Endodermal cell (in vitro differentiated cells): ENCODE measurements at regions not wholly inside any gene's neighbourhood (a gene's known extent, or its start where the extent isn't known, plus 50 kb on each side); places are given as distances from the start of the nearest gene placed in this dataset.

Experiments used
- DNase-seq: peaks from one replicate; pipeline ENCODE4 v3.0.0-alpha.2; 2017
- H3K27ac ChIP-seq: 2 replicates; pipeline ENCODE4 v1.5.1; 2013; ENCODE audit warnings: mild to moderate bottlenecking, low read depth, low read length, moderate library complexity
- H3K27me3 ChIP-seq: 2 replicates; pipeline ENCODE4 v1.6.1; 2013; ENCODE audit warnings: mild to moderate bottlenecking, low read length, moderate library complexity; ENCODE audit not compliant: insufficient read depth, control insufficient read depth, poor library complexity, severe bottlenecking
- H3K36me3 ChIP-seq: 2 replicates; pipeline ENCODE4 v1.7.0; 2013; ENCODE audit warnings: mild to moderate bottlenecking, low read length, moderate library complexity; ENCODE audit not compliant: control insufficient read depth, insufficient read depth
- H3K4me1 ChIP-seq: one replicate; pipeline ENCODE4 v1.7.0; 2013; ENCODE audit warnings: low read length; ENCODE audit not compliant: control insufficient read depth, insufficient read depth
- H3K4me3 ChIP-seq: 2 replicates; pipeline ENCODE4 v1.5.1; 2013; ENCODE audit warnings: mild to moderate bottlenecking, low read length, moderate library complexity
- H3K9ac ChIP-seq: 2 replicates; pipeline ENCODE4 v1.6.1; 2013; ENCODE audit warnings: mild to moderate bottlenecking, low read length, moderate library complexity; ENCODE audit not compliant: poor library complexity, severe bottlenecking; ENCODE audit errors: extremely low read depth
- H3K9me3 ChIP-seq: 2 replicates; pipeline ENCODE4 v1.6.1; 2013; ENCODE audit warnings: mild to moderate bottlenecking, low read length, moderate library complexity; ENCODE audit not compliant: control insufficient read depth
- H3K27ac Mint-ChIP-seq: 2 replicates; pipeline ENCODE4 v1.8.0; 2020; ENCODE audit warnings: mixed read lengths
- H3K27me3 Mint-ChIP-seq: 2 replicates; pipeline ENCODE4 v1.8.0; 2021; ENCODE audit warnings: mild to moderate bottlenecking, mixed read lengths; ENCODE audit not compliant: insufficient read depth
- H3K36me3 Mint-ChIP-seq: 2 replicates; pipeline ENCODE4 v1.8.0; 2020; ENCODE audit warnings: low read depth, mixed read lengths
- H3K4me1 Mint-ChIP-seq: 2 replicates; pipeline ENCODE4 v1.8.0; 2020; ENCODE audit warnings: mixed read lengths
- H3K4me3 Mint-ChIP-seq: 2 replicates; pipeline ENCODE4 v1.8.0; 2020; ENCODE audit warnings: mild to moderate bottlenecking, moderate library complexity, mixed read lengths
- H3K9me3 Mint-ChIP-seq: 2 replicates; pipeline ENCODE4 v1.8.0; 2020; ENCODE audit warnings: mild to moderate bottlenecking, mixed read lengths
- WGBS, 2 experiments: methylation state at CpG; one replicate each; pipeline versions ENCODE4 v1.1.5 to v1.1.7; 2013; ENCODE audit warnings: missing lambda C conversion rate in 2 of 2, mixed read lengths in 1 of 2; ENCODE audit not compliant: insufficient coverage in 1 of 2, insufficient read length in 1 of 2; 5-methylcytosine and 5-hydroxymethylcytosine counted together
- TF ChIP-seq, protein P1 (sequence below): fragments of 200-600 bp; sonication (generic); conservative IDR thresholded peaks from 2 replicates; pipeline ENCODE4 v1.5.0; 2021; ENCODE audit warnings: antibody characterized with exemption, mild to moderate bottlenecking

DNA sequence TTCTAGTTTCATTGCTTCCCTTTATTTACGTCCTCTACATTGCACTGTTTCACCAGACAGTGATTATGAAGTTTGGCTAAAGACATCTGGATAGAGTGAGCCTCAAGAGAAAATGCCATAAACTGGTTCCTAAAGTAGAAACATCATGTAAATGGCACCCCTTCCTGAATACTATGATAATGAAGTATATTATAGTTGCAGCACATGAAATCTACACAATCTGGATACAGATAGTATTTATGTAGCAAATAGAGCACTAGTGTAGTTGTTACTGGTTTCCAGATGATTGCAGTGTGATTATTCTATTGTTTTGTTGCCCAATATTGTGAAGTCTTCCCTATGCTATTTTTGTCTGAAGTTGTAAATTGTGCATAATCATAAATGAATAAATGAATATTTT is 2786.9 kb upstream of the PCDH20 start:
- Mint-ChIP-seq H3K4me3 (no peak overlapping the region), H3K36me3 (no peaks in the 10 kb centered on the region)

DNA sequence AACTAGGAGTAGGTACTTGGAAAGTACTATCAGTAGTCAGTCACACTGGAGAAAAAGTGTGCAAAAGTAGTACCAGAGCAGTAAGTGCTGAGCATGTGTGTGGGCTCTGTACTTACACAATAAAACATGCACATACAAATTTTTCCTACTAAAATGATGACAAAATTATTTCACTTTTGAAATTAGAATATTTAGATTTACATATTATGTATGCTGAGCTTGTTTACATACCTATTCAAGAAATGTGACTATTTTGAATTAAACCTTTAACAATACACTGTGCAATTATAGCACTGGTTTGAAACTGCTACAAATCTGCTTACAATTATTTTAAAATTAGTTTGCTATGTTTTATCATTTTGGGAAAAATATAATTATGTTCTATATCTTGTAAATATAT is 2781.6 kb upstream of the PCDH20 start:
- DNase-seq = no peak
- no peaks in the 10 kb centered on the region for H3K36me3 ChIP-seq
- H3K4me3 ChIP-seq = no peak overlapping the region
- H3K9me3 Mint-ChIP-seq = no peaks in the 10 kb centered on the region
- H3K27ac Mint-ChIP-seq = no peak overlapping the region
- H3K4me1 ChIP-seq = no peaks in the 10 kb centered on the region
- H3K27me3 Mint-ChIP-seq = no peaks in the 10 kb centered on the region
- no peak overlapping the region for H3K27ac ChIP-seq
- H3K4me1 Mint-ChIP-seq = peaks cover 6% of the 10 kb centered on the region
- no peak overlapping the region for H3K4me3 Mint-ChIP-seq
- TF ChIP-seq, protein P1, sequence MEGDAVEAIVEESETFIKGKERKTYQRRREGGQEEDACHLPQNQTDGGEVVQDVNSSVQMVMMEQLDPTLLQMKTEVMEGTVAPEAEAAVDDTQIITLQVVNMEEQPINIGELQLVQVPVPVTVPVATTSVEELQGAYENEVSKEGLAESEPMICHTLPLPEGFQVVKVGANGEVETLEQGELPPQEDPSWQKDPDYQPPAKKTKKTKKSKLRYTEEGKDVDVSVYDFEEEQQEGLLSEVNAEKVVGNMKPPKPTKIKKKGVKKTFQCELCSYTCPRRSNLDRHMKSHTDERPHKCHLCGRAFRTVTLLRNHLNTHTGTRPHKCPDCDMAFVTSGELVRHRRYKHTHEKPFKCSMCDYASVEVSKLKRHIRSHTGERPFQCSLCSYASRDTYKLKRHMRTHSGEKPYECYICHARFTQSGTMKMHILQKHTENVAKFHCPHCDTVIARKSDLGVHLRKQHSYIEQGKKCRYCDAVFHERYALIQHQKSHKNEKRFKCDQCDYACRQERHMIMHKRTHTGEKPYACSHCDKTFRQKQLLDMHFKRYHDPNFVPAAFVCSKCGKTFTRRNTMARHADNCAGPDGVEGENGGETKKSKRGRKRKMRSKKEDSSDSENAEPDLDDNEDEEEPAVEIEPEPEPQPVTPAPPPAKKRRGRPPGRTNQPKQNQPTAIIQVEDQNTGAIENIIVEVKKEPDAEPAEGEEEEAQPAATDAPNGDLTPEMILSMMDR = no peak
- H3K9ac ChIP-seq = no peak overlapping the region
- H3K36me3 Mint-ChIP-seq = no peaks in the 10 kb centered on the region
- no peaks in the 10 kb centered on the region for H3K27me3 ChIP-seq
- H3K9me3 ChIP-seq = no peaks in the 10 kb centered on the region

More for the DNA sequence above, 2786.9 kb upstream of the PCDH20 start:
- H3K4me3 ChIP-seq = no peak overlapping the region
- peaks cover 3% of the 10 kb centered on the region for H3K9me3 Mint-ChIP-seq
- peaks cover 6% of the 10 kb centered on the region for H3K4me1 Mint-ChIP-seq
- no peak overlapping the region for H3K27ac ChIP-seq
- no peaks in the 10 kb centered on the region for H3K9me3 ChIP-seq
- TF ChIP-seq, protein P1 = no peak
- H3K9ac ChIP-seq = no peak overlapping the region
- no peaks in the 10 kb centered on the region for H3K4me1 ChIP-seq
- no peaks in the 10 kb centered on the region for H3K27me3 Mint-ChIP-seq
- no peaks in the 10 kb centered on the region for H3K36me3 ChIP-seq
- H3K27me3 ChIP-seq = no peaks in the 10 kb centered on the region
- WGBS, 2 experiments = 100% methylated on average over 1 of the region's 1 CpG; no CpG with 5 or more reads in 1 of the 2 experiments
- no peak overlapping the region for H3K27ac Mint-ChIP-seq
- DNase-seq = no peak

- H3K27ac ChIP-seq = no peak overlapping the region
- 40 to 89% methylated on average over 1 to 2 of the region's 2 CpGs for WGBS, 2 experiments
- no peak overlapping the region for H3K27ac Mint-ChIP-seq
These were observed 2771.0 kb upstream of the PCDH20 start for GRCh38 chr13:64186503-64187250.

More at GRCh38 chr13:64186503-64187250, 2771.0 kb upstream of the PCDH20 start:
- Mint-ChIP-seq H3K4me3 (no peak overlapping the region), H3K4me1 (no peaks in the 10 kb centered on the region), H3K27me3 (no peaks in the 10 kb centered on the region), H3K36me3 (no peaks in the 10 kb centered on the region), H3K9me3 (no peaks in the 10 kb centered on the region)
- Histone ChIP-seq H3K4me1 (no peaks in the 10 kb centered on the region), H3K4me3 (no peak overlapping the region), H3K27me3 (no peaks in the 10 kb centered on the region), H3K9ac (no peak overlapping the region), H3K9me3 (no peaks in the 10 kb centered on the region), H3K36me3 (no peaks in the 10 kb centered on the region)
- DNase-seq = no peak
- TF ChIP-seq, protein P1 = no peak
